ENCODE measurements at regions not wholly inside any gene's neighbourhood (a gene's known extent, or its start where the extent isn't known, plus 50 kb on each side); places are given as distances from the start of the nearest gene placed in this dataset.
"Not testable (repeated sequence)": the region's sequence is repeated elsewhere in the genome, so short reads cannot be mapped to it uniquely, and the experiment has no call there.

GRCh38 chr16:35751191-35751941, 2292.0 kb downstream of the TP53TG3F start:
- no peak for DNase-seq (ENCODE audit: low spot score)

GRCh38 chr16:35752012-35752772, 2292.8 kb downstream of the TP53TG3F start:
- DNase-seq (ENCODE audit: low spot score): no peak

- no peak for DNase-seq (ENCODE audit: low spot score)
These were observed 2293.6 kb downstream of the TP53TG3F start for GRCh38 chr16:35752773-35753558.

GRCh38 chr16:35753559-35754390, 2294.4 kb downstream of the TP53TG3F start:
- no peak for DNase-seq (ENCODE audit: low spot score)

GRCh38 chr16:35754391-35755369, 2295.3 kb downstream of the TP53TG3F start:
- no peak for DNase-seq (ENCODE audit: low spot score)

GRCh38 chr16:35788381-35788780, 2329.0 kb downstream of the TP53TG3F start:
- DNase-seq (ENCODE audit: low spot score): no peak

GRCh38 chr16:35792516-35793285, 2333.3 kb downstream of the TP53TG3F start:
- DNase-seq (ENCODE audit: low spot score): no peak

GRCh38 chr16:35793601-35794000, 2334.2 kb downstream of the TP53TG3F start:
- no peak for DNase-seq (ENCODE audit: low spot score)

GRCh38 chr16:35794896-35795295, 2335.5 kb downstream of the TP53TG3F start:
- no peak for DNase-seq (ENCODE audit: low spot score)

GRCh38 chr16:35795361-35796029, 2336.1 kb downstream of the TP53TG3F start:
- no peak for DNase-seq (ENCODE audit: low spot score)

GRCh38 chr16:35797811-35798210, 2338.4 kb downstream of the TP53TG3F start:
- no peak for DNase-seq (ENCODE audit: low spot score)

GRCh38 chr16:35798885-35799426, 2339.5 kb downstream of the TP53TG3F start:
- DNase-seq (ENCODE audit: low spot score): no peak

- not testable (repeated sequence) for DNase-seq (ENCODE audit: low spot score)
These were observed 2345.1 kb downstream of the TP53TG3F start for GRCh38 chr16:35804465-35804864.

- DNase-seq (ENCODE audit: low spot score): no peak
These were observed 2363.9 kb downstream of the TP53TG3F start for GRCh38 chr16:35823342-35823741.

- DNase-seq (ENCODE audit: low spot score): no peak
These were observed 2382.2 kb downstream of the TP53TG3F start for GRCh38 chr16:35841632-35842031.

- DNase-seq (ENCODE audit: low spot score): no peak
These were observed 2402.8 kb downstream of the TP53TG3F start for GRCh38 chr16:35862242-35862641.

- no peak for DNase-seq (ENCODE audit: low spot score)
These were observed 2409.2 kb downstream of the TP53TG3F start for GRCh38 chr16:35868630-35869029.

- DNase-seq (ENCODE audit: low spot score): no peak
These were observed 2414.1 kb downstream of the TP53TG3F start for GRCh38 chr16:35873472-35873871.

GRCh38 chr16:35881654-35882053, 2422.2 kb downstream of the TP53TG3F start:
- no peak for DNase-seq (ENCODE audit: low spot score)
